Prostate gland (tissue), 2 donors: ENCODE measurements at regions not wholly inside any gene's neighbourhood (a gene's known extent, or its start where the extent isn't known, plus 50 kb on each side); places are given as distances from the start of the nearest gene placed in this dataset.

Experiments
- DNase-seq: peaks from one replicate; pipeline ENCODE4 v3.0.0-alpha.2; 2019; ENCODE audit warnings: low spot score
- H3K27ac ChIP-seq, 2 donors: fragments of 200-600 bp; sonication (generic); 2 replicates each; pipeline ENCODE4 v1.5.1; 2017 to 2019
- H3K27me3 ChIP-seq: fragments of 200-600 bp; sonication (generic); replicated peaks from 2 replicates; pipeline ENCODE4 v1.5.1; 2019; ENCODE audit not compliant: insufficient read depth
- H3K36me3 ChIP-seq, 2 donors: fragments of 200-600 bp; sonication (generic); 1 replicate in 1 of 2; 2 replicates in 1 of 2; pipeline versions ENCODE4 v1.5.1 to v1.8.1; 2017 to 2019
- H3K4me1 ChIP-seq: fragments of 200-600 bp; sonication (generic); replicated peaks from 2 replicates; pipeline ENCODE4 v1.5.1; 2019
- H3K4me3 ChIP-seq, 2 donors: fragments of 200-600 bp; sonication (generic); 2 replicates each; pipeline ENCODE4 v1.5.1; 2017 to 2019
- H3K9me3 ChIP-seq: fragments of 200-600 bp; sonication (generic); 2 replicates; pipeline ENCODE4 v1.5.1; 2017
- CTCF ChIP-seq, 4 experiments: fragments of 200-600 bp in 2 of 4; fragments of 450-650 bp in 2 of 4; sonication (generic) in 2 of 4; IDR thresholded peaks; 1 replicate in 3 of 4; 2 replicates in 1 of 4; pipeline ENCODE4 v1.5.1; 2016 to 2019; ENCODE audit warnings: antibody characterized with exemption in 4 of 4, mild to moderate bottlenecking in 2 of 4, moderate library complexity in 2 of 4
- POLR2A ChIP-seq: fragments of 450-650 bp; IDR thresholded peaks from one replicate; pipeline ENCODE4 v1.6.1; 2016; ENCODE audit warnings: antibody characterized with exemption, mild to moderate bottlenecking
- POLR2AphosphoS5 ChIP-seq: sonication (generic); formaldehyde crosslinking; IDR thresholded peaks from one replicate; pipeline ENCODE4 v1.6.1; 2017; ENCODE audit warnings: antibody characterized with exemption
- WGBS: methylation state at CpG from one replicate; pipeline ENCODE4 v1.1.5; 2018; 5-methylcytosine and 5-hydroxymethylcytosine counted together
- intact Hi-C: fragments of 100-400 bp; cut with DNase I; formaldehyde crosslinking; loops from one replicate; pipeline ENCODE4 v1.14.2; 2022

GRCh38 chr6:104418125-104418524 lies 441.6 kb downstream of the HACE1 start:
- no peak overlapping the region for H3K27ac ChIP-seq
- no peaks in the 10 kb centered on the region for H3K4me1 ChIP-seq
- H3K9me3 ChIP-seq, result no peaks in the 10 kb centered on the region
- no peak for TF ChIP-seq POLR2AphosphoS5
- TF ChIP-seq CTCF (IDR thresholded peaks at IDR 0.05), result no peak
- no peak for TF ChIP-seq POLR2A
- no peak for DNase-seq
- no peaks in the 10 kb centered on the region for H3K36me3 ChIP-seq
- H3K27me3 ChIP-seq, result no peaks in the 10 kb centered on the region
- no peak overlapping the region for H3K4me3 ChIP-seq
- intact Hi-C loops, result no loop called here

GRCh38 chr6:104414723-104415122 lies 445.0 kb downstream of the HACE1 start:
- WGBS, result 73% methylated on average over 1 of the region's 1 CpG
- TF ChIP-seq CTCF (IDR thresholded peaks at IDR 0.05), result no peak
- no peak for TF ChIP-seq POLR2AphosphoS5
- TF ChIP-seq POLR2A, result no peak
- Histone ChIP-seq H3K36me3 (no peaks in the 10 kb centered on the region), H3K27ac (no peak overlapping the region), H3K4me3 (no peak overlapping the region), H3K4me1 (no peaks in the 10 kb centered on the region), H3K9me3 (no peaks in the 10 kb centered on the region), H3K27me3 (no peaks in the 10 kb centered on the region)
- intact Hi-C loops, result no loop called here
- DNase-seq, result no peak

GRCh38 chr6:104413767-104414166 lies 446.0 kb downstream of the HACE1 start:
- no peaks in the 10 kb centered on the region for H3K36me3 ChIP-seq
- 75% methylated on average over 3 of the region's 3 CpGs for WGBS

GRCh38 chr6:104411302-104411701 lies 448.4 kb downstream of the HACE1 start:
- Histone ChIP-seq H3K9me3 (no peaks in the 10 kb centered on the region), H3K27ac (no peak overlapping the region), H3K4me3 (no peak overlapping the region), H3K4me1 (no peaks in the 10 kb centered on the region), H3K36me3 (no peaks in the 10 kb centered on the region), H3K27me3 (no peaks in the 10 kb centered on the region)
- WGBS, result 85% methylated on average over 6 of the region's 6 CpGs
- TF ChIP-seq POLR2AphosphoS5, result no peak
- TF ChIP-seq POLR2A, result no peak
- TF ChIP-seq CTCF (IDR thresholded peaks at IDR 0.05), result no peak
- no peak for DNase-seq
- intact Hi-C loops, result no loop called here

More at GRCh38 chr6:104413767-104414166, 446.0 kb downstream of the HACE1 start:
- H3K9me3 ChIP-seq, result no peaks in the 10 kb centered on the region
- no peaks in the 10 kb centered on the region for H3K4me1 ChIP-seq
- TF ChIP-seq POLR2AphosphoS5 (no peak), POLR2A (no peak), CTCF (IDR thresholded peaks at IDR 0.05) (no peak)
- H3K27ac ChIP-seq, result no peak overlapping the region
- no peak overlapping the region for H3K4me3 ChIP-seq
- no peaks in the 10 kb centered on the region for H3K27me3 ChIP-seq
- DNase-seq, result no peak
- intact Hi-C loops, result no loop called here

- DNase-seq, result no peak
- Histone ChIP-seq H3K4me1 (no peaks in the 10 kb centered on the region), H3K27ac (no peak overlapping the region), H3K27me3 (no peaks in the 10 kb centered on the region), H3K4me3 (no peak overlapping the region), H3K36me3 (no peaks in the 10 kb centered on the region), H3K9me3 (no peaks in the 10 kb centered on the region)
- TF ChIP-seq POLR2A (no peak), POLR2AphosphoS5 (no peak), CTCF (IDR thresholded peaks at IDR 0.05) (no peak)
- intact Hi-C loops, result no loop called here
These were observed 449.8 kb downstream of the HACE1 start for GRCh38 chr6:104409913-104410312.
